Endothelial cell (in vitro differentiated cells): ENCODE measurements at regions not wholly inside any gene's neighbourhood (a gene's known extent, or its start where the extent isn't known, plus 50 kb on each side); places are given as distances from the start of the nearest gene placed in this dataset.
"Not testable (repeated sequence)": the region's sequence is repeated elsewhere in the genome, so short reads cannot be mapped to it uniquely, and the experiment has no call there.

Experiments used
- DNase-seq: peaks from one replicate; pipeline ENCODE4 v3.0.0; 2021; ENCODE audit warnings: low spot score
- H3K27ac Mint-ChIP-seq: one replicate; pipeline ENCODE4 v1.8.0; 2021; ENCODE audit warnings: mixed read lengths, inconsistent platforms; ENCODE audit not compliant: unreplicated experiment
- H3K27me3 Mint-ChIP-seq: one replicate; pipeline ENCODE4 v1.8.0; 2021; ENCODE audit warnings: mild to moderate bottlenecking, moderate library complexity, mixed read lengths, inconsistent platforms; ENCODE audit not compliant: unreplicated experiment
- H3K36me3 Mint-ChIP-seq: one replicate; pipeline ENCODE4 v1.8.0; 2021; ENCODE audit warnings: mild to moderate bottlenecking, low read depth, mixed read lengths, inconsistent platforms; ENCODE audit not compliant: unreplicated experiment
- H3K4me1 Mint-ChIP-seq: one replicate; pipeline ENCODE4 v1.8.0; 2021; ENCODE audit warnings: mild to moderate bottlenecking, mixed read lengths, inconsistent platforms; ENCODE audit not compliant: unreplicated experiment
- H3K4me3 Mint-ChIP-seq: one replicate; pipeline ENCODE4 v1.8.0; 2021; ENCODE audit warnings: mild to moderate bottlenecking, mixed read lengths, inconsistent platforms; ENCODE audit not compliant: unreplicated experiment
- H3K9me3 Mint-ChIP-seq: one replicate; pipeline ENCODE4 v1.8.0; 2021; ENCODE audit warnings: mixed read lengths, inconsistent platforms; ENCODE audit not compliant: unreplicated experiment
- CTCF ChIP-seq: fragments of 200-600 bp; sonication (generic); IDR thresholded peaks from one replicate; pipeline ENCODE4 v1.5.0; 2021; ENCODE audit warnings: antibody characterized with exemption; ENCODE audit not compliant: unreplicated experiment

GRCh38 chr11:8768625-8769333 lies 86.2 kb downstream of the RPL27A start:
- H3K4me1 Mint-ChIP-seq, result no peaks in the 10 kb centered on the region
- DNase-seq, result no peak

GRCh38 chr11:8772571-8773519 lies 90.3 kb downstream of the RPL27A start:
- DNase-seq, result no peak
- Mint-ChIP-seq H3K9me3 (no peaks in the 10 kb centered on the region), H3K27me3 (no peaks in the 10 kb centered on the region), H3K4me3 (no peak overlapping the region), H3K27ac (no peak overlapping the region), H3K4me1 (peaks cover 10% of the 10 kb centered on the region), H3K36me3 (no peaks in the 10 kb centered on the region)
- no peak for TF ChIP-seq CTCF

More at GRCh38 chr11:8768625-8769333, 86.2 kb downstream of the RPL27A start:
- Mint-ChIP-seq H3K27me3 (no peaks in the 10 kb centered on the region), H3K9me3 (no peaks in the 10 kb centered on the region), H3K4me3 (no peak overlapping the region), H3K36me3 (no peaks in the 10 kb centered on the region), H3K27ac (no peak overlapping the region)
- no peak for TF ChIP-seq CTCF

GRCh38 chr11:8773916-8774539 lies 91.4 kb downstream of the RPL27A start:
- Mint-ChIP-seq H3K4me3 (no peak overlapping the region), H3K9me3 (no peaks in the 10 kb centered on the region), H3K36me3 (no peaks in the 10 kb centered on the region), H3K27ac (no peak overlapping the region), H3K27me3 (no peaks in the 10 kb centered on the region), H3K4me1 (peaks cover 12% of the 10 kb centered on the region)
- no peak for DNase-seq
- TF ChIP-seq CTCF, result no peak

GRCh38 chr11:8774916-8775315 lies 92.3 kb downstream of the RPL27A start:
- H3K9me3 Mint-ChIP-seq, H3K36me3 Mint-ChIP-seq, H3K4me3 Mint-ChIP-seq, DNase-seq, H3K27me3 Mint-ChIP-seq, H3K27ac Mint-ChIP-seq: not testable (repeated sequence)
- peaks cover 13% of the 10 kb centered on the region for H3K4me1 Mint-ChIP-seq

- Mint-ChIP-seq H3K36me3 (no peaks in the 10 kb centered on the region), H3K27me3 (no peaks in the 10 kb centered on the region), H3K9me3 (no peaks in the 10 kb centered on the region), H3K4me1 (peaks cover 13% of the 10 kb centered on the region), H3K4me3 (no peak overlapping the region), H3K27ac (no peak overlapping the region)
- no peak for DNase-seq
- TF ChIP-seq CTCF, result no peak
These were observed 92.7 kb downstream of the RPL27A start for GRCh38 chr11:8775332-8775731.
